Stimulated activated naive CD8-positive, alpha-beta T cell treated with anti-CD3 and anti-CD28 coated beads, Interleukin-15, Interleukin-2, amounts not matched to agents 100 U/mL and 50 U/mL, for 24 hours (primary cell): ENCODE measurements at regions not wholly inside any gene's neighbourhood (a gene's known extent, or its start where the extent isn't known, plus 50 kb on each side); places are given as distances from the start of the nearest gene placed in this dataset.
"Not testable (repeated sequence)": the region's sequence is repeated elsewhere in the genome, so short reads cannot be mapped to it uniquely, and the experiment has no call there.

Experiments
- ATAC-seq: fragments of 150-1000 bp; cut with Tn5 transposase; one replicate; pipeline ENCODE4 v1.10.0; 2021
- DNase-seq: peaks from one replicate; pipeline ENCODE4 v3.0.0; 2021

- DNase-seq = no peak
- no peak for ATAC-seq
Observed at GRCh38 chr4:132094017-132094416, 1055.1 kb upstream of the PCDH10 start.

DNA sequence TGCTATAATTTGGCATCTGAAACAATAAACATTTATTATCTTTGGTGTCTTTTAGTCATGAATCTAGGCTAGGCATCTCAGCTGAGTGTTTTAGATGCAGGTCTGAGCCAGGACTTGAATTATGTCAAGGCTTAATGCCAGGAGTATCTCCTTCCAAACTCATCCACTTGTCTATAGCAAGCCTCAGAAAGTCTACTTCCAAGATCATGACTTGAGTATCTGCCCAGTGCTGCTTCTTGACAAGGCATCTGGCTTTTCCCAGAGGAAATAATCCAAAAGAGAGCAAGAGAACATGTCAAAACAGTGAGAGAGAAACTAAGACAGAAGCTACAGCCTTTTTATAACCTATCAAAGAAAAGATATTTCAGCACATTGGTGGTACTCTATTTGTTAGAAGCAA lies 1052.1 kb upstream of the PCDH10 start:
- no peak for DNase-seq
- no peak for ATAC-seq

- DNase-seq = no peak
- no peak for ATAC-seq
Observed at GRCh38 chr4:132101526-132101925, 1047.6 kb upstream of the PCDH10 start.

DNA sequence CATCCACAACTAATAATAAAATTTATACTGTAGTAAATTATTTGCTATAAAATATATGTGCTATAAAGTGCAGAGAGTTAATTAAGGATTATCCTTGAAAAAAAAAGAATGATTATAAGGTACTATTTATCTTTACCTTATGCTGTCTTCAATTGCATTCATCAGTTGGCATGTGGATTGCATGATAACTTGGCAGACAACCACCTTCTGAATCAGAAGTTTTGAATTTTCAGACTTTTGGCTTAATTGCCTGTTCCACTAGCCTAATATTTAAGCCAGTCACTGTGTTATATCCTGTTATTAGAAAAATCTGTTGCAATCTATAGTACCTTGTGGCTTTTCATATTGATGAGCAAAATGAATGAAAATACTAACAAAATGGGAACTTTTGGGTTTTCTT lies 1040.3 kb upstream of the PCDH10 start:
- no peak for ATAC-seq

GRCh38 chr4:132114885-132115284 lies 1034.2 kb upstream of the PCDH10 start:
- DNase-seq (no peak), ATAC-seq (no peak)

More for the DNA sequence above, 1040.3 kb upstream of the PCDH10 start:
- DNase-seq = no peak

- not testable (repeated sequence) for ATAC-seq, DNase-seq
Observed at GRCh38 chr4:132122741-132123140, 1026.4 kb upstream of the PCDH10 start.

- DNase-seq (no peak), ATAC-seq (peak; percentile 28)
Observed at GRCh38 chr4:132123870-132124623, 1025.0 kb upstream of the PCDH10 start.

GRCh38 chr4:132124624-132124974 lies 1024.5 kb upstream of the PCDH10 start:
- DNase-seq (no peak), ATAC-seq (no peak)

- ATAC-seq (no peak), DNase-seq (no peak)
Observed at GRCh38 chr4:132125131-132125530, 1024.0 kb upstream of the PCDH10 start.

GRCh38 chr4:132132433-132132832 lies 1016.7 kb upstream of the PCDH10 start:
- no peak for ATAC-seq
- no peak for DNase-seq

GRCh38 chr4:132169660-132170059 lies 979.4 kb upstream of the PCDH10 start:
- DNase-seq (no peak), ATAC-seq (no peak)

DNA sequence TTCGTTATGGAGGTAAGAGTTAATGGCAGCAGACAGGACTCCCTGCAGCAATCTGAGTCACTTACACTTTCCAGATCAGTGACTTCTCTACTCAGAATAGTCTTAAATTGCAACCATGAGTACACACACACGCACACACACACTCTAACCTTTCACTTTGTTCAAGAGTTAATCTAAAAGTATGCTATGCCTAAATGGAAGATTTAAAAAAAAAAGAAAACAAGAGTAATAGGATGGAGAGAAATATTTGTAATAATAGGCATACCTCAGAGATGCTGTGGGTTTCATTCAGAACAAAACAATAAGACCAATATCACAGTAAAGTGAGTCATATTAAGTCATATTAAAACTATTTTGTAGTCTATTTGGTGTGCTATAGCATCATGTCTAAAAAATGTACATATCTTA lies 969.1 kb upstream of the PCDH10 start:
- ATAC-seq (no peak), DNase-seq (no peak)

DNA sequence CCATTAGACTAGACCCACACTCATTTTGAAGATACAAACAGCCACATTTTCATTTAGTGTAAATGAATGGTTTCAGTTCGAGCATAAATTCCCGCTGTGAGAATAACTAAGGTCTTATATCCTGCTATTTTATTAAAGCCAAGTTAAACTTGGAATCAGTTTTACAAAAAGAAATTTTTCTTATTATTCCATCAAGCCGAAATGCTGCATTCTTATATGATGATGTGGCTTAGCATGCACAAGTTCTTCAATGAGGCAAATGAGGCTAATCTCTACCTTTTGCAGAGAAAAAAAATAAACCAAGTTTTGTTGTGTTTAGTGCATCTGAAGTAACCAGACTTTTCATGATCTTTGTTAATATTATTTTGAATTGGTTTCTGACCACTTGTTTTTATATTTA lies 953.9 kb upstream of the PCDH10 start:
- ATAC-seq (no peak), DNase-seq (no peak)

- ATAC-seq (no peak), DNase-seq (no peak)
Observed at GRCh38 chr4:132203618-132204017, 945.5 kb upstream of the PCDH10 start.

DNA sequence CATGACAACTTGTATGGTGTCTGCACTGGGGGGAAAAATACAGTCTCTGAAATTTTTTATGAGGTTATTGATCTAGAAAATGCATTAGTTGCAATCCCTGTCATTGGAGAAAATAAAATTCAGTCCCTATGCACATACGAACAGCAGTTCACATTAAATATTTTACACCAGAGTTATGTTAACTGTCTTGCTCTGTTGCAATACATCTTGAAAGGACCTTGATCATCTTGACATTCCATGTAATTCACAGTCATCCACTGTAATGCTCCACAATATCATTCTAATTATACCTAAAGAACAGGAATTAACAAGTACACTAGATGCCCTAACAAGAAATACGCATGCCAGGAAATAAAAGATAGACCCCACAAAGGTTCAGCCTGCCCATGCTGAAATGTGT lies 934.6 kb upstream of the PCDH10 start:
- ATAC-seq (no peak), DNase-seq (no peak)

DNA sequence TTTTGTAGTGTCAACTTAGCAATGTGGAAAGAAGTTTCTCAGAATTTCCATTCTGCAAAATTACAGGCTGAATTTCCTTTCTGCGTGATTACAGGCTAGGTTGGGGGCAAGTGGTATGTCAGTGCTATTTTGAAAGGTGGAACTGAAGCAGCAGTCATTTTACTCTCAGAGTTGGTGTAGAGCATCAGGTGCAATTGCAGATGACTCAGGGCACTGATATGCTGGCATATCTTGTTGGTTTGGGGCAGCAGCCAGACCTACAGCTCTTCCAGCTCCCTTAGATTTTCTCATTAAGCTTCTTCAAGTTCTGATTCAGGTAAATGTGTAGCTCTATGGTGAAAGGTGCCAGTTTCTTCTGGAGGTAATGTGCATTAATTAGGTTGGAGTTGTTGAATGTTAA lies 930.7 kb upstream of the PCDH10 start:
- DNase-seq = no peak
- no peak for ATAC-seq

DNA sequence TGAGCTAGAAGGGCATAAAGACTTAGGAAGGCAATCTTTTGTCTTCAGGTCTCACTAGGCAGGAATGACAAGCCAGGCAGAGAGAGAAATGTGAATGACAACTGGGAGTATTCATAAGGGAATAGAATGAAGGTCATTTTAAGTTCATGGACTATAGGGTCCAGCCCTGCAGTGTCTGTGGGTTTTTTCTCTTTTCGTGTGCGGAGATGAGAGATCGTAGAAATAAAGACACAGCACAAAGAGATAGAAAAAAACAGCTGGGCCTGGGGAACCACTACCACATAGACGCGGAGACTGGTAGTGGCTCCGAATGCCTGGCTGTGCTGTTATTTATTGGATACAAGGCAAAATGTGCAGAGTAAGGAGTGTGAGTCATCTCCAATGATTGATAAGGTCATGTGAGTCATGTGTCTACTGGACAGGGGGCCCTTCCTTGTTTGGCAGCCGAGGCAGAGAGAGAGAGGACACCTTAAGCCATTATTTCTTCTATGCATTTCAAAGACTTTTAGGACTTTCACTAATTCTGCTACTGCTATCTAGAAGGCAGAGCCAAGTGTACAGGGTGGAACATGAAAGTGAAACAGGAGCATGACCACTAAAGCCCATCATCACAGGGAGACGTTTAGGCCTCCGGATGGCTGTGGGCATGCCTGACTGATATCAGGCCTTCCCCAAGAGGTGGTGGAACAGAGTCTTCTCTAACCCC lies 921.8 kb upstream of the PCDH10 start:
- DNase-seq (no peak), ATAC-seq (no peak)

DNA sequence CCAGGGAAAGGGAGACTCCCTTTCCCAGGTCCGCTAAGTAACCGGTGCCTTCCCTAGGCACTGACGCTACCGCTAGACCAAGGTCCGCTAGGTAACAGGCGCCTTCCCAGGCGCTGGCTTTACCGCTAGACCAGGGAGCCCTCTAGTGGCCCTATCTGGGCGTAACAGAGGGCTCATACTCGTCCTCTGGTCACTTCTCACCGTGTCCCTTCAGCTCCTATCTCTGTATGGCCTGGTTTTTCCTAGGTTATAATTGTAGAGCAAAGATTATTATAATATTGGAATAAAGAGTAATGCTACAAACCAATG lies 921.3 kb upstream of the PCDH10 start:
- ATAC-seq = not testable (repeated sequence)
- peak; percentile 17 for DNase-seq

GRCh38 chr4:132228676-132229075 lies 920.4 kb upstream of the PCDH10 start:
- ATAC-seq (no peak), DNase-seq (no peak)

- no peak for DNase-seq
- ATAC-seq = no peak
Observed at GRCh38 chr4:132230025-132230424, 919.1 kb upstream of the PCDH10 start.

- DNase-seq (no peak), ATAC-seq (no peak)
Observed at GRCh38 chr4:132238697-132239096, 910.4 kb upstream of the PCDH10 start.

DNA sequence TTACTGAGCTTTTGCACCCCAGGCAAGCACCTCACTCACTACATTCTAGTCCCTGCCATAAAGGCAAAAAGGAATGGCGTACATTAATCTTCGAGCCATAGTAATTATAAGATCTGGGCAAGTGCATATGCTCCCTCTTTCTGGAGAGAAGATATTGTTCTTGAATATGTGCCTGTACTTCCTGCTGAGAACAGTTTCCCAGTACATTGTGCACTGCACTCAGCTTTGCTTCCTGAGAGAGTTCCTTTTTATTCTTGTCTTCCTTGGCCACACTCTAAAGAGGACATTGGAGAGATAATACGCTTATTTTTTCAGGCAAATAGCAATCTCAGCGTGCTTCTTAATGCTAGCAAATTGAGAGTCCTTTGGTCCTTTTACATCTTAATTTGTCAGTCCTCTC lies 909.0 kb upstream of the PCDH10 start:
- ATAC-seq (no peak), DNase-seq (no peak)

DNA sequence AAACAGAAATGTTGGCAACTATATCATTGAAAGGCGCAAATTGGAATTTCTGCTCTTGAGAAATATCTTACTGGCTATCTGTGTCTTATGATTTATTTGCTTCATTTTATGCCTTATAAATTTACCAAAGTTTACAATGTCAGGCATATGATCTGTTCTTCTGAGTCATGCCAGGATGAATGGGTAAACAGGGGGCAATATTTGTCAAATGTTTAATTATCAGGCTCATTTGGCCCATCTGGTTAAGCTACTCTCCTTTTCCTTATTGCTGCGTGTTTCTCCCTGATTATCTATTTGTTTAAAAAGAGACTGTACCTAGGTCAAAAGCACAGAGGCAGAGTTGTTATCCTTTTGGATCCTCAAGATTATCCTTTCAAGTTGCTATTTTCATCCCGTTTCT lies 903.8 kb upstream of the PCDH10 start:
- no peak for DNase-seq
- no peak for ATAC-seq

DNA sequence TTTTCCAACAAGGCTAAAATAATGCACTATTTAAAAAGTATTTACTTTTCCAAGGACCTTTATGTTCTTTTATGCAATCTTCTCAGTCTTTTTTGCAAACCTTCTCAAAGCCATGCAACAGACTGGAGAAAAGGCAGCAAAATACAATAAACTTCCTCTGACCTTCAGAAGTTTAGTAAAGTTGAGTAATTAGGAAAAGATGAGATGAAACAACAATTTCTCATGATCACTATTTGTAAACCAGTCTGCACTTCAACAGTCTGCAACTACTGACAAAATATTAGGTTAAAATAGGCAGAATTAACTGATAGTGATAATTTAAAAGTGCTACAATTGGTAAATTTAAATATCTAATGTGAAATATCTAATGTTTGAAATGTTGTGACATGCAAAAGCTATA lies 884.9 kb upstream of the PCDH10 start:
- ATAC-seq (no peak), DNase-seq (no peak)
